Epidermal melanocyte (primary cell): ENCODE measurements at regions not wholly inside any gene's neighbourhood (a gene's known extent, or its start where the extent isn't known, plus 50 kb on each side); places are given as distances from the start of the nearest gene placed in this dataset.

Source experiments
- DNase-seq: peaks from one replicate; pipeline ENCODE4 v3.0.0; 2011; ENCODE audit warnings: low spot score; ENCODE audit not compliant: insufficient read length

GRCh38 chr20:40956542-40957264 lies 71.9 kb upstream of the TOP1 start:
- DNase-seq = no peak

- DNase-seq = no peak
Measured at GRCh38 chr20:40957265-40957760, 71.3 kb upstream of the TOP1 start.

GRCh38 chr20:40958598-40958997 lies 70.0 kb upstream of the TOP1 start:
- DNase-seq = no peak

GRCh38 chr20:40959325-40960092 lies 69.1 kb upstream of the TOP1 start:
- no peak for DNase-seq

- DNase-seq = no peak
Measured at GRCh38 chr20:40960101-40960500, 68.5 kb upstream of the TOP1 start.

- DNase-seq = no peak
Measured at GRCh38 chr20:40960521-40960956, 68.1 kb upstream of the TOP1 start.

GRCh38 chr20:40961176-40961575 lies 67.4 kb upstream of the TOP1 start:
- DNase-seq = no peak

GRCh38 chr20:40961686-40962640 lies 66.7 kb upstream of the TOP1 start:
- peak; percentile 37 for DNase-seq

- peak; percentile 82 for DNase-seq
Measured at GRCh38 chr20:40962733-40963504, 65.7 kb upstream of the TOP1 start.

- no peak for DNase-seq
Measured at GRCh38 chr20:40963505-40963845, 65.1 kb upstream of the TOP1 start.

GRCh38 chr20:40965671-40966070 lies 63.0 kb upstream of the TOP1 start:
- DNase-seq = no peak

GRCh38 chr20:40966103-40966502 lies 62.5 kb upstream of the TOP1 start:
- DNase-seq = no peak

- no peak for DNase-seq
Measured at GRCh38 chr20:40966516-40967185, 62.0 kb upstream of the TOP1 start.

GRCh38 chr20:40967700-40968099 lies 60.9 kb upstream of the TOP1 start:
- DNase-seq = no peak

GRCh38 chr20:40968816-40969562 lies 59.6 kb upstream of the TOP1 start:
- peak; percentile 84 for DNase-seq

GRCh38 chr20:40970218-40970617 lies 58.4 kb upstream of the TOP1 start:
- DNase-seq = no peak

- DNase-seq = no peak
Measured at GRCh38 chr20:40977218-40977617, 51.4 kb upstream of the TOP1 start.

- DNase-seq = no peak
Measured at GRCh38 chr20:40978761-40979160, 49.9 kb upstream of the TOP1 start.
